Mammary epithelial cell (primary cell): ENCODE measurements at regions not wholly inside any gene's neighbourhood (a gene's known extent, or its start where the extent isn't known, plus 50 kb on each side); places are given as distances from the start of the nearest gene placed in this dataset.

Experiments used
- EZH2 ChIP-seq: IDR thresholded peaks from 2 replicates; pipeline ENCODE4 v1.6.1; 2012; ENCODE audit warnings: low read length, inconsistent platforms, borderline replicate concordance
- TF ChIP-seq, protein P1 (sequence below), 2 donors: IDR thresholded peaks in 1 of 2; conservative IDR thresholded peaks in 1 of 2; 2 replicates each; pipeline ENCODE4 v1.5.1; 2011 to 2012; ENCODE audit warnings: inconsistent platforms in 2 of 2, low read length in 2 of 2, mild to moderate bottlenecking in 2 of 2, control low read depth in 1 of 2, low read depth in 1 of 2; ENCODE audit not compliant: insufficient read depth in 1 of 2; ENCODE audit errors: extremely low read depth in 1 of 2

DNA sequence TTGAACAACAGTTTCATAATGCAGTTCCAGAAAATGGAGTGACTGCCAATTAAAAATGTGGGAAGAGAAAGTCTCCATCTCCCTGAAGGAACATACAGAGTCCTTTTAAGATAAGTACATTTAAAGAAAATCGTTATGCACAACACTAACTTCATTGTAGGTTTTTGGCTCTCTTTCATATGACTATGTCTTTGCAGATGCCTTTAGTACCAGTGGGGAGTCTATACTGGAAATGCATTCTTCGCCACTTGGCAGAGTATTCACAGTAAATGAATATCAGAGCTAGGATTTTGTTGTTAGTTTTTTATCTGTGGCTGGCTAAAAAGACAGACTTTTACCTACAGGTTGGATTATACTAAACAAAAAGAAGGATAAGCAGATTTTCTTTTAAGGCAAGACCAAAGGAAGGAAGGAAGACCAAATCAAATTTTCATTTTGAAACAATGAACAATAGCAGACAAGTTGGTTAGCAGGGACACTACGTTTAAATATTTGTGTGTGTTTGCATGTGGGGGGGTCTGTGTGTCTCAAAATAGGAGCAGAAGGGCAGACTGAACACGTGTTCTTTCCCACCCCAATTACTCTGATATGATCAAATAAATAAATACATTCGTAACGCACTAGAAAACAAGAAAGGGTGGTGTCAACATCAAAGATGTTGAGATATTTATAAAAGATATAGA is 124.5 kb downstream of the BTG1 start:
- TF ChIP-seq EZH2 = no peak
- TF ChIP-seq, protein P1, sequence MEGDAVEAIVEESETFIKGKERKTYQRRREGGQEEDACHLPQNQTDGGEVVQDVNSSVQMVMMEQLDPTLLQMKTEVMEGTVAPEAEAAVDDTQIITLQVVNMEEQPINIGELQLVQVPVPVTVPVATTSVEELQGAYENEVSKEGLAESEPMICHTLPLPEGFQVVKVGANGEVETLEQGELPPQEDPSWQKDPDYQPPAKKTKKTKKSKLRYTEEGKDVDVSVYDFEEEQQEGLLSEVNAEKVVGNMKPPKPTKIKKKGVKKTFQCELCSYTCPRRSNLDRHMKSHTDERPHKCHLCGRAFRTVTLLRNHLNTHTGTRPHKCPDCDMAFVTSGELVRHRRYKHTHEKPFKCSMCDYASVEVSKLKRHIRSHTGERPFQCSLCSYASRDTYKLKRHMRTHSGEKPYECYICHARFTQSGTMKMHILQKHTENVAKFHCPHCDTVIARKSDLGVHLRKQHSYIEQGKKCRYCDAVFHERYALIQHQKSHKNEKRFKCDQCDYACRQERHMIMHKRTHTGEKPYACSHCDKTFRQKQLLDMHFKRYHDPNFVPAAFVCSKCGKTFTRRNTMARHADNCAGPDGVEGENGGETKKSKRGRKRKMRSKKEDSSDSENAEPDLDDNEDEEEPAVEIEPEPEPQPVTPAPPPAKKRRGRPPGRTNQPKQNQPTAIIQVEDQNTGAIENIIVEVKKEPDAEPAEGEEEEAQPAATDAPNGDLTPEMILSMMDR (conservative IDR thresholded peaks at IDR 0.05 in 1 of 2, IDR thresholded peaks at IDR 0.05 in 1 of 2; ENCODE audit: extremely low read depth in 1 of 2, insufficient read depth in 1 of 2, low read depth in 1 of 2, low read length in 2 of 2) = no peak
